ENCODE measurements at regions not wholly inside any gene's neighbourhood (a gene's known extent, or its start where the extent isn't known, plus 50 kb on each side); places are given as distances from the start of the nearest gene placed in this dataset.

DNA sequence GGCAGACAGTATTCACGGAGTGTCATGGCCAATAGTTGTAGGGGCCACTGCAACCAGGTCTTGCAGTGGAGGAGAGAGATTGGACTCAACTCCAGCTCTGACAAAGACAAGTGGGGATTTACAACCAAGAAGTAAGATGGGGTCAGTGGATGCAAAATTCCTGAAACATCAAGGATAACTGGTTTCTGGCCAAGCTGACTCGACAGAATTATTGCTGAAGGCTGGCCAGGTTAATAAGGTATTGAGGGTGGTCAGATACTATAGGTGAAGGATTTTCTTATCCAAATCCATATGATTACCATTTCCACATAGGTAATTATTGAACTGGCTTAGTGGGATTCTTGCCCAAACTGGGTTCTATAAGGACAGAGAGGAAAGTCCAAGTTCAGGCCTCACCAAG, 64.9 kb upstream of the FOXG1 start:
- TF ChIP-seq CTCF (optimal IDR thresholded peaks at IDR 0.05 in 1 of 3, IDR thresholded peaks at IDR 0.05 in 1 of 3, conservative IDR thresholded peaks at IDR 0.05 in 1 of 3; ENCODE audit: extremely low read depth in 1 of 3, insufficient read depth in 2 of 3, low read length in 3 of 3) (no peak), EZH2 (IDR thresholded peaks at IDR 0.05; ENCODE audit: low read length) (no peak)

All from keratinocyte (primary cell).